ENCODE measurements at regions not wholly inside any gene's neighbourhood (a gene's known extent, or its start where the extent isn't known, plus 50 kb on each side); places are given as distances from the start of the nearest gene placed in this dataset.

GRCh38 chr13:78770601-78771000 is 111.6 kb upstream of the OBI1 start:
- DNase-seq: no peak

DNA sequence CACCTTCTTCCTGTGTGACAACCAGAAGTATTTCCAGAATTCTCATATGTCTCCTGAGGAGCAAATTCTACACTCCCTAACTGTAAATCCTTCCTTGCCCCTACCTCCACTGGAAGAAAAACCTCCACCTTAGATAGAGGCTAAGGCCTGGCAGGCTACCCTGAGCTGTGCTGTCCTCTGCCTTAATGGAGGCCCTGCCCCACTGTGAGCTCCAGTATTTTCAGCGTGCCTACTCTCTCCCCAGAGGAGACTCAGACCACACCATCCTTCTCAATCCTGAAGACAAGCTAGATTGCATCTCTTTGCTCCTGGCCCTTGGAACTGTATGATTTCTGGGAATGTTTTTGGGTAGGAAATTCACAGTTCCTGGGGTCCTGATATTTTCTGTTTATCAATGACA is 110.0 kb upstream of the OBI1 start:
- DNase-seq: no peak

DNA sequence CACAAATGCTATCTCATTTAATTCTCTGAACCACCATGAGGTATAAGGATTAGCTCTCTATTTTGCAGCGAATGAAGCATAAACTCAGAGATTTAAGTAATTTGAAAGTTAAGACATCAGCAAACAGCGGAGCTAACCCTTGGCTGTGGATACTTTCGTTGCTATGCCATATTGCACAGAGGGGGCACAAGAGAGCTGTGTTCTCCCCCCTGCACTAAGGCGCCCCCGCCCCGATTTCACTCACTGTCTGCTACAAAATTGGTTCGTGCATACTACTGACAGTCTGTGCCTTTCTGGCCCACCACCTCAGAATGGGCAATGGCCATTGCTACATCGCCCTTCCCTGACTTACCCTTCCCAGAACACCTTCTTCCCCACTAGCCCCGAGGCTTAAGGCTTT is 105.7 kb upstream of the OBI1 start:
- no peak for DNase-seq

GRCh38 chr13:78762825-78763224 is 103.9 kb upstream of the OBI1 start:
- no peak for DNase-seq

DNA sequence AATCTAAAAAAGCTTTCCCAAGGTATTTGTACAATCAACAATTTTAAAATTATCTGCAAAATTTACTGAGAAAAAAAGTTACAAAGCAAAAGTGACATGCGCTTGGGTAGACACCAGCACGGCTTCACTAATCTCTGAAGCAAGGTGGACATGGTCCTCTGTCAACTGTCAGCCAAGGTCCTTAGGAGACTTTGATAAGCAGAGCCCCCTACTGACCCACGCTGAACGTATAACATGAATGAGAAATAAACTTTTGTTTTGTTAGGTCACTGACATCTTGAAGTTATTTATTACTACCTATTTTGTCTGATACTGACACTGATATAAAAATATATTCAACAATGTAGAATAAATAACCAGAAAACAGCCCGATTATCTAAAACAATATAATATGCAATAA is 100.7 kb upstream of the OBI1 start:
- no peak for DNase-seq

DNA sequence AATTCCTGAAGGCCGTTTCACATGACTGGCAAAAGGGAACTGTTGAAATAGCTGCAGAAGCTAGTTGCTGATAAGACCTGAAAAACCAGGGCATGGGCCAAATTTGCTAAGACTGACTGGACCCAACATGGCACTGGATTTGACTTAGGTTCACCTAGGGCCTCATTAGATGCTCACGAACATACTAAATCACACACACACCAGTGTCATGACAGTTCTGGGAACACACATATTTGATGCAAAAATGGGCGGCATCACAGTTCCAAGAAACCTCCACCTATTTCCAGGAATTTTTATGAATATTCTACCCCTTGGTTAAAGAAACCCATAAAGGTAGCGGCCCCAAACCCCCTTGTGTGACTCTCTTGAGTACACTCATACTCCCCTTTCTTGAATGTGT is 99.6 kb upstream of the OBI1 start:
- DNase-seq: no peak

- no peak for DNase-seq
Observed at GRCh38 chr13:78753435-78753834, 94.5 kb upstream of the OBI1 start.

GRCh38 chr13:78750735-78751134 is 91.8 kb upstream of the OBI1 start:
- no peak for DNase-seq

GRCh38 chr13:78743973-78744372 is 85.0 kb upstream of the OBI1 start:
- DNase-seq: no peak

DNA sequence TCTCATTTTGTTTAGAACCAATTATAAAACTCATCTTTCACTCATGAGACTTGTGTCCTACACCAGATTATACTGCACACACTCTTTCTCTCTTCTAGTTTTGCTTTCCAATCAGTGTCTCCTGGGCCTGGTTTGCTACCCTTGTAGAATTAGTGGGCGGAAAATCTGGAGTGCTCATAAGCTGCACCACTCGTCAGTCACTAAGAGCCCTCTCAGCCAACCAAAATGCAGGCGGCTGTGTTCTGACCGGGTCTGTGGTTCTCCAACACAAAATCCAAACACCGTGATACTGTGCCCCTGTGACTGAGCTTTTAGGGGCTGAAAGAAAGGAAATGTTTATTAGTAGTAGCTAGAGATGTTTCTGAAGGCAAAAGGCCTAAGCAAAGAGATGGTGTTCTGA is 83.7 kb upstream of the OBI1 start:
- DNase-seq: no peak

DNA sequence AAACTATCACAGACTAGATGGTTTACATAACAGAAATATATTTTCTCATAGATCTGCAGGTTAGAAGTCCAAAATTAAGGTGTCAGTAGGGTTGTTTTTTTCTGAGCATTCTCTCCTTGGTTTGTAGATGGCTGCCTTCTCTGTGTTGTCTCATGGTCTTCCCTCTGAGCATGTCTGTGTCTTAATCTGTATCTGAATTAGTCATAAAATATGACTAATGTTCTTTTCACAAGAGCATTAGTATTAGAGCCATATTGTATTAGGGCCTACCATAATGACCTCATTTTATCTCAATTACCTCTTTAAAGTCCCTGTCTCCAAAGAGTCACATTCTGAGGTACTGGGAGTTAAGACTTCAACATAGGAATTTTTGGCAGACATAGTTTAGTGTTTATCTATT is 77.2 kb upstream of the OBI1 start:
- no peak for DNase-seq

- DNase-seq: no peak
Observed at GRCh38 chr13:78732445-78733017, 73.6 kb upstream of the OBI1 start.

- no peak for DNase-seq
Observed at GRCh38 chr13:78722700-78723099, 63.7 kb upstream of the OBI1 start.

DNA sequence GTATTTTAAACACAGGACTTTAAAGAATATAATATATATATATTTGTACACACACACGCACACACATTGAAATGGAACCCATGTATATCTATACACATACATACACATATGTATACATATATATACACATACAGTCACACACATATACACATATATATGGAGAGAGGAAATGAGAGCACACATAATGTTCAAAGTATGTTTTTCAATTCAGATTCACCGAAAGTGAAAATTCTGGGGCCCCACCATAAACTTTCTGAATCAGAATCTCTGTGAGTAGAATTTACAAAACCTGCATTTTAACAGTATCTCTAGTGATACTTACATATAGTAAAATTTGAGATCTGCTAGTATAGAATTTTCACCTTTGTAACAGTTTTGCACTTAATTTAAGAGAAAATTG is 60.4 kb upstream of the OBI1 start:
- no peak for DNase-seq

- DNase-seq: no peak
Observed at GRCh38 chr13:78714717-78715116, 55.8 kb upstream of the OBI1 start.

- no peak for DNase-seq
Observed at GRCh38 chr13:78712831-78713230, 53.9 kb upstream of the OBI1 start.

GRCh38 chr13:78709028-78709427 is 50.1 kb upstream of the OBI1 start:
- DNase-seq: no peak

Measured in activated CD8-positive, alpha-beta memory T cell treated with anti-CD3 and anti-CD28 coated beads, Interleukin-2, amount 50 U/mL, for 4 hours (primary cell).